NCI-H526 (cell line): ENCODE measurements at regions not wholly inside any gene's neighbourhood (a gene's known extent, or its start where the extent isn't known, plus 50 kb on each side); places are given as distances from the start of the nearest gene placed in this dataset.
"Not testable (repeated sequence)": the region's sequence is repeated elsewhere in the genome, so short reads cannot be mapped to it uniquely, and the experiment has no call there.

Experiments
- DNase-seq, 2 experiments: peaks; one replicate each; lab custom pipeline; 2025; lab: John Stamatoyannopoulos, UW

DNA sequence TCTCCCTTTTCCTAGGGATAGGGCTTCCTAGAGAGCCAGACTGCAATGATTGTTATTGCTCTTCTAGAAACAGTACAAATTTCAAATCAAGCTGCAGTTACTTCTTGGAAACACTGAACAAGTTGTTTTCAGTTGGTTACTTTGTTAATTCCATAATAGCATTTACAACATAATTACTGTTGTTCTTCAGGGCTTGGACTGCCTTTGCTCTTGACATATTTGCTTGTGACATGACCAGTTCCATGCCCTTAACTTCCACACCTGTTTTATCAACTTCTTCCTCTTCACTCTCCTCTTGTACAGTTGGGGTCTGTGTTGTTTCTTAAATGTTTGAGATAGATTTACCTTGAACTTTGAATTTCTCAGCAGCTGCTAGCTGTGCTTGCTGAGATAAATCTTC, 104.4 kb downstream of the SEC23IP start:
- no peak for DNase-seq

- no peak for DNase-seq
Observed at GRCh38 chr10:119997429-119997828, 104.9 kb downstream of the SEC23IP start.

GRCh38 chr10:120002785-120003184, 110.3 kb downstream of the SEC23IP start:
- DNase-seq, result no peak

DNA sequence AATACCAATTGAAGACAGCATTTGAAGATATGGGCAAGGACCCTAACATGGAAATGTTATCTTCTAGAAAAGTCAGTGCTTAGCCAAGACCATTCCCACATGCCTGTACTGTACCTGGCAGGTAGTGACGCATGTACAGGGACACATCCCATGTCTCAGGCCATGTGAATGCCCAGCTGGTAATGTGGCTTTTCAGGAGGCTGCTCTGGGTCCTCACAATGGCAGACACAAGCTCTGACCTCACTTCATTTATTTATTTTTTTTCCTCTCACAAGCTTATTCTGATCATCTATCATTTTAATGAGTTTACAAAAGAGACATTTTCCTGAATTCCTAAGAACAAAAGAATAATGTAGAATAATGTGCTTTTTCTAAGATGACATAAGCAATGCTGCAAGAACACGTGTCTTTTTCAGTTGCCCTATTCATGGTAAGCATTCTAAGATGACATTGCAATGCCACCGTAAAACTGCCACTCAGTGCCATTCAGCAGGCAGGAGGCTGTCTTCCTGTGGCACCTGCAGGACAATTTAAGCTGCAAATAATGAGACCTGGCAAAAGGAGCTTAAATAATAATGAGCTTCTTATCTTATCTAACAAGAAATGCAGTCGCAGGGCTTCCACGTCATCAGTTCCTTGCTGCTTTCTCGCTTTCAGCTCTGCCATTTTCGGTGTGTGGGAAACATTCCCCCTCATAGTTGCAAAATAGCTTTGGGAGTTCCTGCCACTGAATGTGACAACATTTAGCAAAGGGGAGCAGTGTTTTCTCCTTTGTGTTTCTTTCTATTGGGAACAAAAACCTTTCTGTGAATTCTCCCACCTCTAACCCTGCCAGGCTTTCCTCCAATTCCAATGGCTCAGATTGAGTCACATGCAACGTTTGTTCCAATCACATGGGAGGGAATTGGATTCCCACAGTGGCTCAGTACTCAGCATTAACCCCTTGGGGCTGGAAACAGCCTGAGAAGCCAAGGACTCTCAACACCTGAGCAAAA, 113.0 kb downstream of the SEC23IP start:
- DNase-seq, result no peak

DNA sequence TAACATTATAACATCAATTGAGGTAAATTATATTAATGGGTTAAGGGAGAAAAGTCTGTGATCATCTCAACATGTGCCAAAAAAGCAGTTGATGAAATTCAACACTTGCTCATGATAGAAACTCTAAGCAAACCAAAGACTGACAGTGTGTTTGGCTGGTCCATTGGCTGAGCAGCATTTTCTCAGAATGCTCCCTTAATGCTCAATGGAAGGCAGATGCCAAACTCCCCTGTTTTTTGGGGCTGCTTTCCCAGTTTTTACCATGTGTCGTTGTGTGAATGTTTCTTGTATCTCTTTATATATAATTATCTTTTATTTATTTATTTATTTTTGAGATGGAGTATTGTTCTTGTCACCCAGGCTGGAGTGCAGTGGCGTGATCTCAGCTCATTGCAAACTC, 114.7 kb downstream of the SEC23IP start:
- no peak for DNase-seq

DNA sequence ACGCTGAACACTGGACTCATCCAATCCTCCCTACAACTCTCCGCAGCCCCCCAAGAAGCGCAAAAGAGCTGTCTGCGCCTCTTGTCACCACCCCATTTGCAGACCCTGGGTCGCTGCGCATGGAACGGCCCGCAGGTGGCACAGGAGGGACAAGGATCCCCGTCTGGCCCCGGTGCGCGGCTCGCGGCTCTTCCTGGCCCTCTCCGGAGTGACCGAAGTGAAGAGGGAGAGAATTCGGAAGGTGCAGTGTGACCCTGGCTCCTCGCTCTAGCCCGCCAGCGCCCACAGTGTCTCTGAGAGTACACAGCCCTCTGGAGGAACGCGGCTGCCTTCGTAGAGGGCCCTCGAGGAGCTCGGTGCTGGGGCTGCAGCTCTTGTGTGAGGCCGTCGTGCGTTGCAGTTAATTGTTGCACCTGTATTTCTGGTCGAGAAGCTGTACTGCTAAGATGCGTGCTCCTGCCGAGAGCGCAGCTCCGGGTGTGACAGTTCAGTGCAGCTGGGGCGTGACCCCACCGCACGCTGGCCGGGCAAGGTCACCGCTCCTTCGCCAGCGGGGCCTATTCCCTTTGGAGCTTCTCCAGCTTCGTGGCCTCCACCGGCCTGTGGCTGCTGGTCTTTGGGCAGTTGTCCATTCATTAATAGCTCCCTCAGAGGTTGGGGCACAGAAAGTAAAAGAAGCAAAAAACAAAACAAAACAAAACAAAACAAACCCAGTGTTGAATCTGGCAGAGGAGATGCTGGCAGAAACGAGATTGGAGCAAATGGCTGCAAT, 119.0 kb downstream of the SEC23IP start:
- DNase-seq, result peak in 1 of 2 experiments; percentile 27

- DNase-seq, result peak in 1 of 2 experiments; percentile 1
Observed at GRCh38 chr10:120012131-120012400, 119.5 kb downstream of the SEC23IP start.

- no peak for DNase-seq
Observed at GRCh38 chr10:120012566-120012965, 120.0 kb downstream of the SEC23IP start.

DNA sequence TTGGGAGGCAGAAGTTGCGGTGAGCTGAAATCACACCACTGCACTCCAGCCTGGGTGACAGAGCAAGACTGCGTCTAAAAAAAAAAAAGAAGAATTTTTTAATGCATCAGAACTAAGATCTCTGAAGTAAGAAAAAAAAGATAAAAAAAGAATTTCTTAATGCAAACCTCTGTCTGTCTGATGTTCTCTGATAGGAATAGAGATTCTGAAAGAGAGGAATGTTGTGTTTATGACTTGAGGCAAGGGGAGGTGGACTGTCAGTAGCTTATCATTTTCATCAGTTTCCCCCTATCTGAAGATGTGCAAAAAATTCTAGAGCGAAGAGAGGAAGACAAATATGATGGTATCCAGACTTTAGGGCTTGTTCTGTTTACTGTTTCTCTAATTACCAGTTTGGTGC, 121.5 kb downstream of the SEC23IP start:
- no peak for DNase-seq

- DNase-seq, result no peak
Observed at GRCh38 chr10:120015064-120015463, 122.5 kb downstream of the SEC23IP start.

DNA sequence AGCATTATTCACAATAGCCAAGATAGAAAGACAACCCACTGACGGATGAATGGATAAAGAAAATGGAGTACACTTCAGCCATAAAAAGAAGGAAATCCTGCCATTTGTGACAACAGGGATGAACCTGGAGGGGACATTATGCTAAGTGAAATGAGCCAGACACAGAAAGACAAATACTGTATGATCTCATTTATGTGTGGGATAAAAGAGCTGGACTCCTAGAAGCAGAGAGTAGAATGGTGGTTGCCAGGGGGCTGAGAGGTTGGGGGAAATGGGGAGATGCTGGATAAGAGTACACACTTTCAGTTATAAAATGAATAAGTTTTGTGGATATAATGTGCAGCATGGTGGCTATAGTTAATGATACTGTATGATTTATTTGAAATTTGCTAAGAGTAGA, 124.4 kb downstream of the SEC23IP start:
- DNase-seq, result no peak

GRCh38 chr10:120017733-120018417, 125.3 kb downstream of the SEC23IP start:
- DNase-seq, result no peak

- no peak for DNase-seq
Observed at GRCh38 chr10:120018695-120019094, 126.2 kb downstream of the SEC23IP start.

DNA sequence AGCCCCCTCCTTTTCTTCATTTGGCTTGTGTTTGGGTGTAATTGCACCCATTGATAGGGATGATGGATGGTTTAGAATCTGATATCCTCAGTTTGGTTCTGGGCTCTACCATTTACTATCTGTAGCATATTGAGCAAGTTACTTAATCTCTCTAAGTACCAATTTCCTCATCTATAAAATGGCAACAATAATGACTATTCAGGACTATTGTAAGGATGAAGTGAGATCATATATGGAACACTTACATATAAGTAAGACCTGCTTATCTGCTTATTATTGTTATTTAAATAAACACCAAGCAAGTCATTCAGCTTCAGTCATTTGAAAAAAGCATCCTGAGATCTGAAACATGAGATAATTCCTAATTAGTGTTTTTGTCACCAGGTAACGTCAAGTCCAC, 127.0 kb downstream of the SEC23IP start:
- DNase-seq, result no peak

- no peak for DNase-seq
Observed at GRCh38 chr10:120022357-120022756, 129.8 kb downstream of the SEC23IP start.

- no peak for DNase-seq
Observed at GRCh38 chr10:120034236-120034635, 141.7 kb downstream of the SEC23IP start.

DNA sequence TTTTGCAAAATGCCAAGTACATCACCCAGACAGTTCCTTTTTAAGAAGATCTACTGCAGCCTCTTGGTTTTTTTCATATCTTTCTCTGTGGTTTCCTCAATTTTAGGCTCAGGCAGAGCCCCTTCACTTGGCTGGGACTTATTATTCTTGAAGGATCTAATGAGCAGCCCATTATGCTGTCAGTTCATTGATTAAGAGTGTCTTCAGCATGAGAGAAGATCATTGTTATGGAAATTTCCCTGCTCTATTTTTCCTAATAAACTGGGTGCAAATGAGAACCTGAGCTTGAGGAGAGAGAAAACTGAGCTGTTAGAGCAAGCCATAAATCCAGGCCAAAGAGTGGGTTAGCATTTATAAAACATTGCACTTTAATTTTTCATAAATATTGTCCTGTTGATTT, 146.5 kb downstream of the SEC23IP start:
- DNase-seq, result no peak

DNA sequence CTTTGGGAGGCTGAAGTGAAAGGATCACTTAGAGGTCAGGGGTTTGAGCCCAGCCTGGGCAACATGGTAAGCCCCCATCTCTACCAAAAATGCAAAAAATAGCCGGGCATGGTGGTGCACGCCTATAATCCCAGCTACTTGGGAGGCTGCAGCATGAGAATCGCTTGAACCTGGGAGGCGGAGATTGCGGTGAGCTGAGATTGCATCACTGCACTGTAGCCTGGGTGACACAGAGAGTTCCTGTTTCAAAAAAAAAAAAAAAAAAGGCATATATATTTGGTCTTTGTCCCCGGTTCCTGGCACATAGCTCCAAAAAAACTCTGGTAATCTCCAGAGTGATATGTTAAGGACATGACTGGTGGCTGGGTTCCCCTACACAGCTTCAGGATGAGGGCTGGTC, 147.3 kb downstream of the SEC23IP start:
- no peak for DNase-seq

GRCh38 chr10:120041807-120042559, 149.5 kb downstream of the SEC23IP start:
- DNase-seq, result no peak

- DNase-seq, result no peak
Observed at GRCh38 chr10:120042705-120043104, 150.2 kb downstream of the SEC23IP start.

DNA sequence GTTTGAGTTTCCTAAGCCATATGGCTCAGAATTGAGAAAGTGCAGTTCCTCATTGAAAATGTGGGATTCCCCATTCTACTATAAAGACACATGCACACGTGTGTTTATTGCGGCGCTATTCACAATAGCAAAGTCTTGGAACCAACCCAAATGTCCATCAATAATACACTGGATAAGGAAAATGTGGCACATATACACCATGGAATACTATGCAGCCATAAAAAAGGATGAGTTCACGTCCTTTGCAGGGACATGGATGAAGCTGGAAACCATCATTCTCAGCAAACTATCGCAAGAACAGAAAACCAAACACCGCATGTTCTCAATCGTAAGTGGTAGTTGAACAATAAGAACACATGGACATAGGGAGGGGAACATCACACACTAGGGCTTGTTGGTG, 154.8 kb downstream of the SEC23IP start:
- DNase-seq, result not testable (repeated sequence)

GRCh38 chr10:120047926-120048325, 155.4 kb downstream of the SEC23IP start:
- no peak for DNase-seq
